SHP77 (cell line): ENCODE measurements at regions not wholly inside any gene's neighbourhood (a gene's known extent, or its start where the extent isn't known, plus 50 kb on each side); places are given as distances from the start of the nearest gene placed in this dataset.

ENCODE experiments used
- DNase-seq, 2 experiments: peaks; one replicate each; lab custom pipeline; 2025; lab: John Stamatoyannopoulos, UW

- DNase-seq, result no peak
These were observed 50.5 kb downstream of the PALM2AKAP2 start for GRCh38 chr9:109830545-109830944.

GRCh38 chr9:109831998-109832658 is 52.1 kb downstream of the PALM2AKAP2 start:
- no peak for DNase-seq

- DNase-seq, result no peak
These were observed 54.9 kb downstream of the PALM2AKAP2 start for GRCh38 chr9:109834855-109835254.

- peak in 1 of 2 experiments; percentile 11 for DNase-seq
These were observed 63.6 kb downstream of the PALM2AKAP2 start for GRCh38 chr9:109843641-109844040.

GRCh38 chr9:109845226-109845625 is 65.2 kb downstream of the PALM2AKAP2 start:
- DNase-seq, result no peak

- DNase-seq, result no peak
These were observed 66.8 kb downstream of the PALM2AKAP2 start for GRCh38 chr9:109846776-109847175.

- no peak for DNase-seq
These were observed 72.6 kb downstream of the PALM2AKAP2 start for GRCh38 chr9:109852556-109852955.

GRCh38 chr9:109855540-109855939 is 75.5 kb downstream of the PALM2AKAP2 start:
- no peak for DNase-seq

- no peak for DNase-seq
These were observed 76.8 kb downstream of the PALM2AKAP2 start for GRCh38 chr9:109856785-109857184.

GRCh38 chr9:109857336-109857735 is 77.3 kb downstream of the PALM2AKAP2 start:
- no peak for DNase-seq

- DNase-seq, result no peak
These were observed 79.4 kb downstream of the PALM2AKAP2 start for GRCh38 chr9:109859447-109859846.

- no peak for DNase-seq
These were observed 80.5 kb downstream of the PALM2AKAP2 start for GRCh38 chr9:109860521-109860920.

- DNase-seq, result no peak
These were observed 81.5 kb downstream of the PALM2AKAP2 start for GRCh38 chr9:109861499-109861898.

- DNase-seq, result no peak
These were observed 81.9 kb downstream of the PALM2AKAP2 start for GRCh38 chr9:109861918-109862317.

- no peak for DNase-seq
These were observed 82.5 kb downstream of the PALM2AKAP2 start for GRCh38 chr9:109862452-109862851.

- no peak for DNase-seq
These were observed 84.0 kb downstream of the PALM2AKAP2 start for GRCh38 chr9:109863961-109864360.

GRCh38 chr9:109865521-109865920 is 85.5 kb downstream of the PALM2AKAP2 start:
- DNase-seq, result no peak

GRCh38 chr9:109868207-109868606 is 88.2 kb downstream of the PALM2AKAP2 start:
- no peak for DNase-seq

GRCh38 chr9:109868722-109869121 is 88.7 kb downstream of the PALM2AKAP2 start:
- DNase-seq, result no peak

GRCh38 chr9:109870365-109870764 is 90.4 kb downstream of the PALM2AKAP2 start:
- DNase-seq, result no peak

- no peak for DNase-seq
These were observed 92.9 kb downstream of the PALM2AKAP2 start for GRCh38 chr9:109872901-109873300.

- no peak for DNase-seq
These were observed 95.6 kb downstream of the PALM2AKAP2 start for GRCh38 chr9:109875495-109876129.

GRCh38 chr9:109880276-109881169 is 100.5 kb downstream of the PALM2AKAP2 start:
- no peak for DNase-seq
